ENCODE measurements at regions not wholly inside any gene's neighbourhood (a gene's known extent, or its start where the extent isn't known, plus 50 kb on each side); places are given as distances from the start of the nearest gene placed in this dataset.

DNA sequence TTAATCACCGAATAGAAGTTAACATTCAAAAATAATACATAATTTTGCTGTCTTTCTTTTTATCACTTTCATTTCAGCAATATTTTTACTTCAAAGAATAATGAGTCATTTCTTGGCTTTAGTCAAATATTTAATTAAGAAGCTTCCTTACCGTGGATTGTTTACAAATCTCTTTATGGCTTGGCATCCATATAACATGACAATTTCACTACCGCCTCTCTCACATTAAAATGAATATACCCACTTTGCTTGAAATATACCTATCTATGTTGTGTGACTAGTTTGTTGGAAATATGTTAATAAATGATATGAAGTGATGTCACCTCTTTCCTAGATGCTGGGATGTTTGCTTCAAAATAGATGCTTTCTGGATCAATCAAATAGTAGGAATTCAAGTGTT is 1203.9 kb downstream of the AMY1C start:
- Histone ChIP-seq H3K4me3 (ENCODE audit: low read depth in 2 of 2, low read length in 2 of 2) (no peak overlapping the region), H3K36me3 (ENCODE audit: control insufficient read depth, insufficient read depth, low read length) (no peaks in the 10 kb centered on the region), H3K9me3 (ENCODE audit: control insufficient read depth, insufficient read depth, low read depth, low read length) (no peaks in the 10 kb centered on the region), H3K27ac (ENCODE audit: low read length) (no peak overlapping the region), H3K27me3 (ENCODE audit: control insufficient read depth, insufficient read depth, low read length) (no peaks in the 10 kb centered on the region), H3K4me1 (ENCODE audit: control insufficient read depth, insufficient read depth, low read length) (no peaks in the 10 kb centered on the region)
- no TSS peak for BruUV-seq (replicated peaks)
- CTCF ChIA-PET, result no interaction called here
- ATAC-seq (no peak), DNase-seq (ENCODE audit: low read depth, low spot score) (no peak)
- in situ Hi-C loops (cut with HindIII; ENCODE audit: low pct_unique_long_range_greater_than_20kb, low sequenced_read_pairs), result no loop called here
- POLR2A ChIA-PET, result no interaction called here
- no peak for TF ChIP-seq SIN3A (IDR thresholded peaks at IDR 0.05; ENCODE audit: borderline replicate concordance, insufficient read depth, low read depth, low read length)
- TF ChIP-seq, protein P1, sequence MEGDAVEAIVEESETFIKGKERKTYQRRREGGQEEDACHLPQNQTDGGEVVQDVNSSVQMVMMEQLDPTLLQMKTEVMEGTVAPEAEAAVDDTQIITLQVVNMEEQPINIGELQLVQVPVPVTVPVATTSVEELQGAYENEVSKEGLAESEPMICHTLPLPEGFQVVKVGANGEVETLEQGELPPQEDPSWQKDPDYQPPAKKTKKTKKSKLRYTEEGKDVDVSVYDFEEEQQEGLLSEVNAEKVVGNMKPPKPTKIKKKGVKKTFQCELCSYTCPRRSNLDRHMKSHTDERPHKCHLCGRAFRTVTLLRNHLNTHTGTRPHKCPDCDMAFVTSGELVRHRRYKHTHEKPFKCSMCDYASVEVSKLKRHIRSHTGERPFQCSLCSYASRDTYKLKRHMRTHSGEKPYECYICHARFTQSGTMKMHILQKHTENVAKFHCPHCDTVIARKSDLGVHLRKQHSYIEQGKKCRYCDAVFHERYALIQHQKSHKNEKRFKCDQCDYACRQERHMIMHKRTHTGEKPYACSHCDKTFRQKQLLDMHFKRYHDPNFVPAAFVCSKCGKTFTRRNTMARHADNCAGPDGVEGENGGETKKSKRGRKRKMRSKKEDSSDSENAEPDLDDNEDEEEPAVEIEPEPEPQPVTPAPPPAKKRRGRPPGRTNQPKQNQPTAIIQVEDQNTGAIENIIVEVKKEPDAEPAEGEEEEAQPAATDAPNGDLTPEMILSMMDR (IDR thresholded peaks at IDR 0.05), result no peak
- TF ChIP-seq POLR2AphosphoS5 (IDR thresholded peaks at IDR 0.05; ENCODE audit: low read depth, low read length), result no peak
- TF ChIP-seq, protein P2, sequence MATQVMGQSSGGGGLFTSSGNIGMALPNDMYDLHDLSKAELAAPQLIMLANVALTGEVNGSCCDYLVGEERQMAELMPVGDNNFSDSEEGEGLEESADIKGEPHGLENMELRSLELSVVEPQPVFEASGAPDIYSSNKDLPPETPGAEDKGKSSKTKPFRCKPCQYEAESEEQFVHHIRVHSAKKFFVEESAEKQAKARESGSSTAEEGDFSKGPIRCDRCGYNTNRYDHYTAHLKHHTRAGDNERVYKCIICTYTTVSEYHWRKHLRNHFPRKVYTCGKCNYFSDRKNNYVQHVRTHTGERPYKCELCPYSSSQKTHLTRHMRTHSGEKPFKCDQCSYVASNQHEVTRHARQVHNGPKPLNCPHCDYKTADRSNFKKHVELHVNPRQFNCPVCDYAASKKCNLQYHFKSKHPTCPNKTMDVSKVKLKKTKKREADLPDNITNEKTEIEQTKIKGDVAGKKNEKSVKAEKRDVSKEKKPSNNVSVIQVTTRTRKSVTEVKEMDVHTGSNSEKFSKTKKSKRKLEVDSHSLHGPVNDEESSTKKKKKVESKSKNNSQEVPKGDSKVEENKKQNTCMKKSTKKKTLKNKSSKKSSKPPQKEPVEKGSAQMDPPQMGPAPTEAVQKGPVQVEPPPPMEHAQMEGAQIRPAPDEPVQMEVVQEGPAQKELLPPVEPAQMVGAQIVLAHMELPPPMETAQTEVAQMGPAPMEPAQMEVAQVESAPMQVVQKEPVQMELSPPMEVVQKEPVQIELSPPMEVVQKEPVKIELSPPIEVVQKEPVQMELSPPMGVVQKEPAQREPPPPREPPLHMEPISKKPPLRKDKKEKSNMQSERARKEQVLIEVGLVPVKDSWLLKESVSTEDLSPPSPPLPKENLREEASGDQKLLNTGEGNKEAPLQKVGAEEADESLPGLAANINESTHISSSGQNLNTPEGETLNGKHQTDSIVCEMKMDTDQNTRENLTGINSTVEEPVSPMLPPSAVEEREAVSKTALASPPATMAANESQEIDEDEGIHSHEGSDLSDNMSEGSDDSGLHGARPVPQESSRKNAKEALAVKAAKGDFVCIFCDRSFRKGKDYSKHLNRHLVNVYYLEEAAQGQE (IDR thresholded peaks at IDR 0.05; ENCODE audit: insufficient read depth in 1 of 2, low read depth in 2 of 2, low read length in 1 of 2), result no peak
- no peak for TF ChIP-seq TCF7L2 (IDR thresholded peaks at IDR 0.05; ENCODE audit: low read depth, low read length)
- intact Hi-C loops (cut with micrococcal nuclease; ENCODE audit: unreplicated experiment), result no loop called here

DNA sequence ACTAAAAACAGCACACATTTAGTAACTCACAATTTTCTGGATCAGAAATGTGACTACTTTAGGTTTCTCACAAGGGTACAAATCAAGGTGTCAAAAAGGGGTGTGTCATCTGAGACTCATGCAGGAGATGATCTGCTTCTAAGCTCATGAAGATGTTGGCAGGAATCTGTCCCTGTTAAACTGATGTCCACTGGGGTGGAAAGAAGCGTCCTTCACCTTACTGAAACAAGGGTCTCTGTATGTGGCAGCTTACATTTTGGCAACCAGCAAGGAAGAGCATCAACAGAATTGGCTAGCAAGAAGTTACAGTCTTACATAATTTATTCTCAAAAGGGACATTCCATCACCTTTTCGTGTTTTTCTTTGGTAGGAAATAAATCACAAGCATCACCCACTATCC is 1223.8 kb downstream of the AMY1C start:
- POLR2A ChIA-PET, result no interaction called here
- Histone ChIP-seq H3K36me3 (ENCODE audit: control insufficient read depth, insufficient read depth, low read length) (no peaks in the 10 kb centered on the region), H3K27ac (ENCODE audit: low read length) (no peak overlapping the region), H3K4me1 (ENCODE audit: control insufficient read depth, insufficient read depth, low read length) (no peaks in the 10 kb centered on the region), H3K27me3 (ENCODE audit: control insufficient read depth, insufficient read depth, low read length) (no peaks in the 10 kb centered on the region), H3K9me3 (ENCODE audit: control insufficient read depth, insufficient read depth, low read depth, low read length) (no peaks in the 10 kb centered on the region), H3K4me3 (ENCODE audit: low read depth in 2 of 2, low read length in 2 of 2) (no peak overlapping the region)
- CTCF ChIA-PET, result no interaction called here
- intact Hi-C loops (cut with micrococcal nuclease; ENCODE audit: unreplicated experiment), result no loop called here
- no peak for DNase-seq (ENCODE audit: low read depth, low spot score)
- no peak for ATAC-seq
- BruUV-seq (replicated peaks), result no TSS peak
- in situ Hi-C loops (cut with HindIII; ENCODE audit: low pct_unique_long_range_greater_than_20kb, low sequenced_read_pairs), result no loop called here
- TF ChIP-seq, protein P2 (IDR thresholded peaks at IDR 0.05; ENCODE audit: insufficient read depth in 1 of 2, low read depth in 2 of 2, low read length in 1 of 2), result no peak
- TF ChIP-seq POLR2AphosphoS5 (IDR thresholded peaks at IDR 0.05; ENCODE audit: low read depth, low read length), result no peak
- TF ChIP-seq, protein P1 (IDR thresholded peaks at IDR 0.05), result no peak
- no peak for TF ChIP-seq SIN3A (IDR thresholded peaks at IDR 0.05; ENCODE audit: borderline replicate concordance, insufficient read depth, low read depth, low read length)
- TF ChIP-seq TCF7L2 (IDR thresholded peaks at IDR 0.05; ENCODE audit: low read depth, low read length), result no peak

All from Panc1 (cell line).